Activated CD4-positive, alpha-beta T cell treated with anti-CD3 and anti-CD28 coated beads, Interleukin-2, amount 50 U/mL, for 48 hours (primary cell): ENCODE measurements at regions not wholly inside any gene's neighbourhood (a gene's known extent, or its start where the extent isn't known, plus 50 kb on each side); places are given as distances from the start of the nearest gene placed in this dataset.
A peak's percentile ranks its signal among the peaks of the same experiment; 100 is the strongest.
"Not testable (repeated sequence)": the region's sequence is repeated elsewhere in the genome, so short reads cannot be mapped to it uniquely, and the experiment has no call there.

Source experiments
- DNase-seq, 2 experiments: peaks; one replicate each; pipeline ENCODE4 v3.0.0-alpha.2; 2020

- no peak for DNase-seq
Observed at GRCh38 chr7:67361150-67361549, 364.5 kb downstream of the TYW1 start.

DNA sequence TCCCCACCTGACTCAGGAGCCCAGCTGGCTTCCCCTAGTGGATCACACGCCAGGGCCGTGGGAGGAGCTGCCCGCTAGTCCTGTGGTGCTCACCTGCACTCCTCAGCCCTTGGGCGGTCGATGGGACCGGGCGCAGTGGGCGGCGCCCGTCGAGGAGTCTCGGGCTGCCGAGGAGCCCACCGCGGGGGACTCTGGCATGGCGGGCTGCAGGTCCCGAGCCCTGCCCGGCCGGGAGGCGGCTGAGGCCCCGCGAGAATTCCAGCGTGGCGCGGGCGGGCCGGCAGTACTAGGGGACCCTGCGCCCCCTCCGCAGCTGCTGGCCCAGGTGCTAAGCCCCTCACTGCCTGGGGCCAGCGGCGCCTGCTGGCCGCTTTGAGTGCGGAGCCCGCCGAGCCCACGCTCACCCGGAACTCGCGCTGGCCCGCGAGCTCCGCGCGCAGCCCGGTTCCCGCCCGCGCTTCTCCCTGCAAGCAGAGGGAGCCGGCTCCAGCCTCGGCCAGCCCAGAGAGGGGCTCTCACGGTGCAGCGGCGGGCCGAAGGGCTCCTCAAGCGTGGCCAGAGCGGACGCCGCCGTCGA is 367.9 kb downstream of the TYW1 start:
- no peak for DNase-seq

DNA sequence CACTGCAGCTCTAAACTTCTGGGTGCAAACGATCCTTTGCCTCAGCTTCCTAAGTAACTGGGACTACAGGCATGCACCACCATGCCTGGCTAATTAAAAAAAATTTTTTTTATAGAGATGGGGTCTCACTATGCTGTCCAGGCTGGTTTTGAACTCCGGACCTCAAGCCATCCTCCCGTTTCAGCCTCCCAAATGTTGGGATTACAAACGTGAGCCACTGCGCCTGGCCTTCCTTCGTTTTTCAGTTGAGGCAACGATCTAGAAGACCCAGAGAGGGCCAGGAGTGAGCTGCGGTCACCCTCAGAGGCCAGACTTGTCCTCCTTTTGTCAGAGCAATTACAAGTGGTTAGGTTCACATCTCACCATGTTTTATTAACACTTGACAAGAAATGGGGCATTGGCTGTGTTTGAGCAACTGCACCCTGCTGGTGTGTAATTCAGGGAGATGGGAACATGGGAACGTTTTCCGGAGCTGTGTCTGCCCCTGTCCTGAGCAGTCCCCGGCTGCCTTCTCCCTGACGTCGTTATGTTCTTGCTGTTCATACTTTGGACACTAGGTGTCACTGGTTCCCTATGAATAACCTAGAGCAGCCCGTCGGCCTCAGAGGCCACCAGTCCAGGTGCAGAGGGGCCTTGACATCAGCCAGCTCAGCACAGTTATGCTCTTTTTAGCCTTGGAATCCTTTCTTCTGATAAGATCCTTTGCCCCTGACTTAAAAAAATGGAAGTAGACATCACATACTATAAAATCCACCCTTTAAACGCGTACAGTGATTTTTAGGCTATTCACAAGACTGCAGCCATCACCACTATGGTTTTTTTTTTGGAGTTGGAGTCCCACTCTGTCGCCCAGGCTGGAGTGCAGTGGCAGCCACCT is 375.0 kb downstream of the TYW1 start:
- DNase-seq, result peak; percentile 42 to 52

DNA sequence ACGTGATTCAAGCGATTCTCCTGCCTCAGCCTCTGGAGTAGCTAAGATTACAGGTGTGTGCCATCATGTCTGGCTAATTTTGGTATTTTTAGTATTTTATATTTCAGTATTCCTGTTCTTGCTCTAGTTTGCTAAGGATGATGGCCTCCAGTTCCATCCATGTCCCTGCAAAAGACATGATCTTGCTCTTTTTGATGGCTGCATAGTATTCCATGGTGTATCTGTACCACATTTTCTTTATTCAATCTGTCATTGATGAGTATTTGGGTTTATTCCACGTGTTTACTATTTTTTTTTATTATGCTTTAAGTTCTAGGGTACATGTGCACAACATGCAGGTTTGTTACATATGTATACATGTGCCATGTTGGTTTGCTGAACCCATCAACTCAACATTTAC is 376.8 kb downstream of the TYW1 start:
- not testable (repeated sequence) for DNase-seq

DNA sequence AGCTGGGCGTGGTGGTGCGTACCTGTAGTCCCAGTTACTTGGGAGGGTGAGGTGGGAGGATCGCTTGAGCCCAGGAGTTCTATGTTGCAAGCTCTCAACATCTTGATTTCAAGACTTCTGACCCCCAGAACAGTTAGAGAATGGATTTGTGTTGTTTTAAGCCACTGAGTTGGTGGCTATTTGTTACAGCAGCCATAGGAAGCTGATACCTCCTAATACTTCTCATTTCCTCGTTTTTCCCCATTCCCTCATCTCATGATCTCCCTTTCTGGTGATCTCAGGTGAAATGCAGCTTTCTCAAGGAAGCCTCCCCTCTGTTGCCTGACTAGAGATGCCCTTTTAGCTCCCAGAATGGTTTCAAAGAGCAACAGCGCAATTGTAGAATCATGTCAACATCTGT is 378.8 kb downstream of the TYW1 start:
- no peak for DNase-seq

DNA sequence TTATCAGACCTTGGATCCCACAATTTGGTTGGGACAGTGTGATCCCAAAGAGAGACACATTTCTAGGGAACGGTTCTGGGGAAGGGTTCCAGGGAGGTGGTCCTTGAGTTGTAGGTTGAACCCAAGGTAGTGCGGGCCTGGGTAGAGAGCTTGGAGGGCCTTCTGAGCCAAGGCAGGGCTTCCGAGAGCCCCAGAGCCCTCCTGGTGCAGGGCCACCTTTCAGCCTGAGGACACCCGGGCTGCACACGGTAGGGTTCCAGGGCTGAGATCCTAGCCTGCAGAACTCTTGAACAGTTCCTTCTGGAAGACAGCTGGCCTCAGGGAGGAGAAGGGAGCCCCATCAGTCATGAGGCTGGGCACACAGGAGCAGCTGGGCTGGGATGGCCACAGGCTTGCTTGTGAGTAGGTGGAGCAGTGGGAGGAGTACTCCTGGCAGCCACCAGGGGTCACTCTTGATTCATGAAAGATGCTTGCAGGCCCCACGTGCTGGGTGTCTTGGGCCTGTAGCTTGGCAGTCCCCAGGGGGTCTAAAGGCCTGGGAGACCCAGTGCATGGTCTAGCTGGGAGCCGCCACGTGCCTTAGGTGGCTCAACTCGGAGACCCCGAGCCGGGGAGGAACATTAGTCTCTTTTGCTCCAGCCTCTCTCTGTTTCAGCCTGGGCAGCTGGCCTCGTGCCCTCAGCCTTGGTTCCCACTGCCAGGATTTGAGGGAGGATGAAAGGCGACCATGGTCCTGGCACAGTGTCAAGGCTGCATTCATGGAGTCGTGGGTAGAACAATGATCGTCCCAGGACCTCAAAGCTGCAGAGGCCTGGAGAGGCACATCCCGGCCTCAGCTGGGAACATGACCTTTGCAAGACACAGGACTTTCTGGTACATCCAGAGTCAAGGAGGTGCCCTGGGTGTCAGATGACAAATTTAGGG is 381.6 kb downstream of the TYW1 start:
- DNase-seq, result peak; percentile 55 to 64

GRCh38 chr7:67380326-67380725 is 383.7 kb downstream of the TYW1 start:
- DNase-seq, result no peak

GRCh38 chr7:67380858-67381257 is 384.2 kb downstream of the TYW1 start:
- no peak for DNase-seq

GRCh38 chr7:67387851-67388250 is 391.2 kb downstream of the TYW1 start:
- DNase-seq, result no peak

DNA sequence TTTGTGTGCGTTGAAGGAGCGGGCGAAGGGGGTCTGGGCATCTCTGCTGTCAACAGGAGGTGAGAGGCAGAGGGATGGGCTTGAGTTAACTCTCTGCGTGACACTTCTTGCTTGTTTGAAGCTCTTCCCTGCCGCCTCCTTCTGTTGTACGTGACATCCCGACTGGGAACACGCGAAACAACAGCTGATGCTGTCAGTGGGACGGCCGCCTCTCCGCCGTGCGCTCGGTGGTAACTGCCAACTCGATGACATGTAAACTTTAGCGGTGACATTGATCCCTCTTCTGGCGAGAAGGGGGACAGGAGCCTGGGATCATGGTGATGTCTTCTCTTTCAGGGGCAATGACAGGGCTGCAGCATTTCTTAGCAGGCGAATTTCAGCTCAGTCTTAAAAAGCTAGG is 394.5 kb downstream of the TYW1 start:
- DNase-seq, result no peak

DNA sequence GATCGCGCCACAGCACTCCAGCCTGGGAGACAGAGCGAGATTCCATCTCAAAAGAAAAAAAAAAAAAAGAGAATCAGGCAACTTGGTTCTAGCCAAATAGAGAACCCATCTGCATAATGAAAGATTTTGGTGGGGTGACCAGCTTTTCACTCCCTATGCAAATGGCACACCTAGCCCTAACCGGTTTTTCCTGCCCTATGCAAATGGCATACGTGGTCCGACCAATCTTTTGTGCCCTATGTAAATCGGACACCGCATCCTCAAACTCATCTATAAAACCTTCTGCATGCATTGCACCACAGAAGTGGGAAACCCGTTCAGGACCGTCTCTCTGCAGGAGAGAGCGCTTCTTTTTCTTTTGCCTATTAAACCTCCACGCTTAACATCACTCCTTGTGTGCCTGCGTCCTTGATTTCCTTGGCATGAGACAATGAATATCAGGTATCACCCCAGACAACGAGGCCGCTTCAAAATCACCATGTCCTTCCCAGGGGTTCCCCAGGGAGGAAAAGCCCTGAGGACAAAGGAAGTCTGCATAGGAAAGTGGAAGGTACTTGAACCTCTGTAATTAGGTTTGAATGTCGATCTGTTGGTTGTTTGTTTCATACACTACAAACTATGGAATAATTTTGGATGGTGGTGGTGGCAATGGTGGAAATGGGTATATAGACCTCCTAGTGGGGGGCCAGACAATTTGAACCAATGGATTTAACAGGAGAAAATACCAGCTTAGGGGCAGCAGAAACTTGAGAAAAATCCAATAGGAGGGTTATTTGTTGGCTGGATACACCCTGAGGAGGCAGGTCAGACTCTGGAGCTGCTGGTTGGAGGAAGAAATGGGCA is 396.2 kb downstream of the TYW1 start:
- DNase-seq, result no peak

DNA sequence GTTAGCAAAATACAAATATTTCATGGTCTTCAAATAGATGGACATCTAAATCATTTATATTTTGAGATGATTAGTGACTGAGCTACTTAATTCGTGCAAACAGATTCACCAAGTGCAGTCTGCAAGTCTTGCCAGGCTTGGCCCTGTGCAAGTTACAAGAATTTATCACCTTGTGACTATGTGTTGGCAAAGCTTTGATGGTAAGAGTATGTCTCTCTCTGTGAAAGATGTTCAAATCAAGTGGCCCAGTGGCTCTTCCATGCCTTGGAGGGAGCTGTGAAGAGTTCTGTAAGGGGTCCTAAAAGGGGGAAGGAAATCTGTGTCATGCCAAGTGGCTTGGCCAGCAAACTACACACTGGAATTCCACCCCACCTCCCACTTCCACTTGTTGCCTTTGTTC is 397.3 kb downstream of the TYW1 start:
- DNase-seq, result no peak

- no peak for DNase-seq
Observed at GRCh38 chr7:67398916-67399315, 402.3 kb downstream of the TYW1 start.

- no peak for DNase-seq
Observed at GRCh38 chr7:67401492-67401891, 404.9 kb downstream of the TYW1 start.

GRCh38 chr7:67402280-67402679 is 405.6 kb downstream of the TYW1 start:
- no peak for DNase-seq

DNA sequence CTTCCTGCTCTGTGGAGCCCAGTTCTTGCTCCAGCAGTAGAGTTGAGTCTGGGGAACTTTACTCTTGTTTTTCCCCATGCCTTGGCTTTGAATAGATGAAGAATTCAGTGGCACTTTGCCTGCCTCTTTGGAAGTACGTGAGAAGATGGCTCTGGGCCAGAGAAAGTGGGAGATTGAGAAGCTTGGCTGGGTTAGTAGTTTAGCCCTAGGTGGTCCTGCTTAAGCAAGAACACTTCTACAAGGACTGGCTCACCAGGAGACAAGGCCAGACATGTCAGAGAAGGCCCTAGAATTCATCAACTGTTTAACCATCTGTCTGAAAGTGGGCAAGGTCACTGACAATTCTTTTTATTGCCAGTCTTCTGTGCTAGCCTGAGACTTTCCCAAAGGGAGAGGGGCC is 410.3 kb downstream of the TYW1 start:
- DNase-seq, result no peak

DNA sequence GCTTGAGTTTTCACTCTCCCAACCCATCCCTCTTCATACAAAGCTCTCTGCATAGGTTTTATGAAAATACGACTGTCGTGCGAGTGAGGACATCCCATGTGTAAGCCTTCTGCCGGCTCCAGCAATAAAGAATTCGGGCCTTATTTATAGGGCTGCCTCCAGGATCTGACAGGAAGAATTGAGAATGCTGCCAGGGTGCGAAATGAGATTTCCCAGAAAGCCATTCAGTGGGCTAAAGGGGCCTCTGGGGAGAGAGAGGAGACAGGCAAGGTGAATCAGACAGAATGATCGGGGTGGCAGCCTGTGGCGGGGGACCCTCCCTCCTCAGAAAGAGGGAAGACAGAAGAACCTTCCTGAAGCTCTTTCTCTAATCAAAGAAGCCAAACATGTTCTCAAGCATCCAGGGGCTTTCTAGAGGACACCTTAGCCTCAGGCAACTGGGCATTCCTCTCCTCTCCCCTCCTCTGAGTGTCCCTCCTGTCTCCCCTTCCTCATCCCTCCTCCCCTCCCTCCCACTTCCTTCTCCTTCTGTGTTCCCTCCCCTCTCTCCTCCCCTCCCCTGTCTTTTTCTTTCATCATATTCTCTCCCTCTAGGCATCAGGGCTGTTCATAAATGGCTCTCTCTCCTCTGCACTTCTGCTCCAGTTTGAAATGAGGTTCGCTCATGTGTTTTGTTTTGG is 410.9 kb downstream of the TYW1 start:
- no peak for DNase-seq

DNA sequence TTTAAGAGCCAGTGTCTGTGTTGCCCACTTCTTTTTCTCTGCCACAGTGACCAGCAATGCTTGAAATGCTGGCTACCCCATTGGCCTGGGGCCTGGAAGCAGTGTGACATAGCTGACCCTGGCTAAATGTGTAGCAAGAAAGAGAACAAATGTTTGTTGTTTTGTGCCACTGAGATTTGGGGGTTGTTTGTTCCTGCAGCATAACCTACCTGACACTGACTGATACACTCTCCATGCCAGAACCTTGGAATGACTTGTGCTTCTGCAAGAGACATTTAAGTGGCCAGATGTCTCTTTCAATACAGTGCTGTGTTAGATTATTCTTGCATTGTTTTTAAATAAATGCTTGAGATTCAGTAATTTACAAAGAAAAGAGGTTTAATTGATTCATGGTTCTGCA is 411.5 kb downstream of the TYW1 start:
- no peak for DNase-seq

- no peak for DNase-seq
Observed at GRCh38 chr7:67413670-67414069, 417.0 kb downstream of the TYW1 start.

GRCh38 chr7:67414858-67415257 is 418.2 kb downstream of the TYW1 start:
- DNase-seq, result no peak

- DNase-seq, result no peak
Observed at GRCh38 chr7:67422601-67423000, 426.0 kb downstream of the TYW1 start.

GRCh38 chr7:67423065-67423464 is 426.4 kb downstream of the TYW1 start:
- DNase-seq, result no peak
